ENCODE measurements at regions not wholly inside any gene's neighbourhood (a gene's known extent, or its start where the extent isn't known, plus 50 kb on each side); places are given as distances from the start of the nearest gene placed in this dataset.

DNA sequence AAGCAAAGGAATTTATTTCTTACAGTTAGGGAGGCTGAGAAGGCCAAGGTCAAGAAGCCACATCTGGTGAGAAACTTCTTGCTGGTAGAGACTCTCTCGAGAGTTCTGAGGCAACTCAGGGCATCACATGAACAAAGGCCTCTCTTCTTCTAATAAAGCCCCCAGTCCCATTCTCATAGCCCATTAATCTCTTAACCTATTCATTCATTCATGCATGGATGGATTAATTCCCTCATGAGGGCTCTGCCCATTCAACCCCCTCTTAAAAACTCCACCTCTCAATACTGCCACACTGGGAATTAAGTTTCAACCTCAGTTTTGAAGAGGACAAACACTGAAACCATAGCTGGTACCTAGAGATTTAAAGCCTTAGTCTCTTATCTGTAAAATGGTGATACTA is 217.9 kb upstream of the SPTLC3 start:
- Histone ChIP-seq H2BK12ac (ENCODE audit: low read depth, low read length) (no peak overlapping the region), H3K9ac (replicated peaks in 1 of 4; ENCODE audit: extremely low read depth in 1 of 4, low read depth in 3 of 4, low read length in 3 of 4) (no peak overlapping the region), H3K4me1 (replicated peaks in 1 of 4; ENCODE audit: control insufficient read depth in 3 of 4, insufficient read depth in 4 of 4, low read length in 3 of 4) (no peaks in the 10 kb centered on the region; a peak in 1 of 7 replicates), H3K4me2 (ENCODE audit: insufficient read depth in 1 of 2, low read depth in 2 of 2, low read length in 2 of 2) (no peak overlapping the region), H2AK5ac (ENCODE audit: low read depth, low read length) (no peak overlapping the region), H4K8ac (ENCODE audit: extremely low read depth, insufficient read depth, low read length) (no peak overlapping the region), H3K27ac (ENCODE audit: low read depth, low read length) (no peak overlapping the region), H4K20me1 (replicated peaks in 1 of 2; ENCODE audit: control insufficient read depth in 1 of 2, insufficient read depth in 2 of 2, low read length in 2 of 2) (no peaks in the 10 kb centered on the region), H4K91ac (replicated peaks; ENCODE audit: insufficient read length, low read length) (no peak overlapping the region), H3K36me3 (ENCODE audit: control insufficient read depth in 2 of 4, insufficient read depth in 4 of 4, low read length in 3 of 4) (no peaks in the 10 kb centered on the region), H3K18ac (ENCODE audit: extremely low read depth, low read length) (no peak overlapping the region), H3K9me3 (ENCODE audit: insufficient read depth in 2 of 2, low read depth in 1 of 2, low read length in 1 of 2) (no peaks in the 10 kb centered on the region), H2BK5ac (ENCODE audit: low read depth, low read length) (no peak overlapping the region), H3K23me2 (ENCODE audit: low read depth, low read length) (no peaks in the 10 kb centered on the region), H3K4ac (replicated peaks; ENCODE audit: insufficient read length, low read depth, low read length) (no peak overlapping the region), H2AFZ (ENCODE audit: low read length) (no peak overlapping the region), H3K14ac (ENCODE audit: insufficient read length) (no peak overlapping the region), H2BK20ac (ENCODE audit: low read length) (no peak overlapping the region), H3K27me3 (replicated peaks in 1 of 4; ENCODE audit: control insufficient read depth in 3 of 4, extremely low read depth in 1 of 4, insufficient read depth in 3 of 4, low read length in 3 of 4) (no peaks in the 10 kb centered on the region), H4K5ac (ENCODE audit: insufficient read length, low read depth, low read length) (no peak overlapping the region), H2BK120ac (replicated peaks; ENCODE audit: low read depth, low read length) (no peak overlapping the region), H3K23ac (ENCODE audit: insufficient read length) (no peak overlapping the region), H3K4me3 (ENCODE audit: extremely low read depth in 1 of 4, insufficient read depth in 2 of 4, low read depth in 3 of 4, low read length in 4 of 4) (no peak overlapping the region), H2BK15ac (ENCODE audit: low read length) (no peak overlapping the region), H3K56ac (replicated peaks; ENCODE audit: insufficient read length, low read depth, low read length) (no peak overlapping the region), H3K79me1 (ENCODE audit: low read depth, low read length) (no peaks in the 10 kb centered on the region), H3K79me2 (ENCODE audit: control insufficient read depth in 1 of 2, insufficient read depth in 2 of 2, low read length in 2 of 2) (no peaks in the 10 kb centered on the region)
- TF ChIP-seq TAF1 (IDR thresholded peaks at IDR 0.05; ENCODE audit: low read depth, low read length) (no peak), SAP30 (IDR thresholded peaks at IDR 0.05; ENCODE audit: insufficient read depth, insufficient replicate concordance, low read length) (no peak), JUND (IDR thresholded peaks at IDR 0.05; ENCODE audit: low read length) (no peak), SP4 (IDR thresholded peaks at IDR 0.05; ENCODE audit: low read length) (no peak), POU5F1 (IDR thresholded peaks at IDR 0.05; ENCODE audit: low read depth, low read length) (no peak), NANOG (IDR thresholded peaks at IDR 0.05; ENCODE audit: insufficient read depth, low read depth, low read length, poor library complexity, severe bottlenecking) (no peak), CBX5 (IDR thresholded peaks at IDR 0.05; ENCODE audit: low read depth, low read length) (no peak), FOSL1 (IDR thresholded peaks at IDR 0.05; ENCODE audit: insufficient read depth, low read depth, low read length) (no peak)
- ChIA-PET CTCF (ENCODE audit: partially characterized antibody) (interaction anchor here (1.0 to 1.1 kb wide), 2 partner anchors 33 to 878 kb away, joined by 3 read pairs; no protein-coding TSS in a partner anchor), POLR2A (ENCODE audit: partially characterized antibody) (interaction anchor here (1.0 kb wide), 1 partner anchor 27 kb away, joined by 3 read pairs; no protein-coding TSS in a partner anchor)
- no peak for DNase-seq (ENCODE audit: low read depth in 1 of 2, low spot score in 2 of 2)
- 91% methylated on average over 1 of the region's 1 CpG; no CpG with 5 or more reads in 1 of the 2 experiments for WGBS, 2 experiments (ENCODE audit: extremely low coverage in 1 of 2, insufficient coverage in 1 of 2, insufficient read length in 1 of 2, insufficient replicate concordance in 2 of 2, low coverage in 1 of 2, low lambda C conversion rate in 2 of 2, missing lambda C conversion rate in 1 of 2)
- FAIRE-seq: no peak

Data from H1 (cell line).